OCI-LY1 (cell line): ENCODE measurements at regions not wholly inside any gene's neighbourhood (a gene's known extent, or its start where the extent isn't known, plus 50 kb on each side); places are given as distances from the start of the nearest gene placed in this dataset.

Experiments
- H2AFZ ChIP-seq: fragments of 200-600 bp; sonication (generic), shearing (Covaris generic); 2 replicates; pipeline ENCODE4 v1.6.0; 2014; ENCODE audit warnings: antibody characterized with exemption, mild to moderate bottlenecking, low read length
- H3F3A ChIP-seq: fragments of 200-600 bp; sonication (generic), shearing (Covaris generic); 2 replicates; pipeline ENCODE4 v1.6.0; 2014; ENCODE audit warnings: mild to moderate bottlenecking, antibody characterized with exemption, low read length, moderate library complexity; ENCODE audit not compliant: insufficient read depth
- H3K27ac ChIP-seq: fragments of 200-600 bp; sonication (generic); 2 replicates; pipeline ENCODE4 v1.5.1; 2014; ENCODE audit warnings: low read length, mixed run types, mild to moderate bottlenecking, low read depth; ENCODE audit not compliant: poor library complexity, severe bottlenecking
- H3K27me3 ChIP-seq: fragments of 200-600 bp; sonication (generic); 2 replicates; pipeline ENCODE4 v1.6.0; 2014; ENCODE audit warnings: antibody characterized with exemption, mild to moderate bottlenecking, low read length, moderate library complexity; ENCODE audit not compliant: insufficient read depth
- H3K36me3 ChIP-seq: fragments of 200-600 bp; sonication (generic); 2 replicates; pipeline ENCODE4 v1.6.1; 2014; ENCODE audit warnings: mild to moderate bottlenecking, antibody characterized with exemption, low read length, moderate library complexity, mixed read lengths; ENCODE audit not compliant: insufficient read depth
- H3K4me1 ChIP-seq: fragments of 200-600 bp; sonication (generic); 2 replicates; pipeline ENCODE4 v1.5.1; 2014; ENCODE audit warnings: mild to moderate bottlenecking, low read length, moderate library complexity; ENCODE audit not compliant: insufficient read depth, severe bottlenecking
- H3K4me2 ChIP-seq: fragments of 200-600 bp; sonication (generic), shearing (Covaris generic); 2 replicates; pipeline ENCODE4 v1.6.1; 2014; ENCODE audit warnings: low read length
- H3K4me3 ChIP-seq: fragments of 200-600 bp; sonication (generic); 2 replicates; pipeline ENCODE4 v1.5.1; 2014; ENCODE audit warnings: low read length, low read depth, mild to moderate bottlenecking, mixed read lengths; ENCODE audit not compliant: poor library complexity, severe bottlenecking
- H3K79me2 ChIP-seq: fragments of 200-600 bp; shearing (Covaris generic); 2 replicates; pipeline ENCODE4 v1.6.1; 2016; ENCODE audit warnings: mixed run types, low read length, mixed read lengths; ENCODE audit not compliant: insufficient read depth
- H3K9ac ChIP-seq: fragments of 200-600 bp; sonication (generic), shearing (Covaris generic); 2 replicates; pipeline ENCODE4 v1.6.1; 2014; ENCODE audit warnings: mild to moderate bottlenecking, low read length, mixed read lengths
- H3K9me2 ChIP-seq: fragments of 200-600 bp; sonication (generic), shearing (Covaris generic); 2 replicates; pipeline ENCODE4 v1.6.1; 2014; ENCODE audit warnings: low read depth, mild to moderate bottlenecking, low read length, mixed read lengths
- H3K9me3 ChIP-seq: fragments of 200-600 bp; shearing (Covaris generic); 2 replicates; pipeline ENCODE4 v1.6.1; 2014; ENCODE audit warnings: low read length, mixed read lengths
- H4K20me1 ChIP-seq: fragments of 200-600 bp; sonication (generic), shearing (Covaris generic); 2 replicates; pipeline ENCODE4 v1.6.0; 2016; ENCODE audit warnings: mild to moderate bottlenecking, low read length; ENCODE audit not compliant: insufficient read depth
- EZH2 ChIP-seq: fragments of 200-600 bp; sonication (generic), shearing (Covaris generic); IDR thresholded peaks from 2 replicates; pipeline ENCODE4 v1.8.0; 2017; ENCODE audit warnings: borderline replicate concordance, mixed run types, mild to moderate bottlenecking, antibody characterized with exemption, low read length, moderate library complexity, mixed read lengths
- TF ChIP-seq, protein P1 (sequence below): fragments of 200-600 bp; sonication (generic), shearing (Covaris generic); IDR thresholded peaks from 2 replicates; pipeline ENCODE4 v1.5.1; 2017; ENCODE audit warnings: mild to moderate bottlenecking, antibody characterized with exemption, low read length, moderate library complexity, mixed read lengths

DNA sequence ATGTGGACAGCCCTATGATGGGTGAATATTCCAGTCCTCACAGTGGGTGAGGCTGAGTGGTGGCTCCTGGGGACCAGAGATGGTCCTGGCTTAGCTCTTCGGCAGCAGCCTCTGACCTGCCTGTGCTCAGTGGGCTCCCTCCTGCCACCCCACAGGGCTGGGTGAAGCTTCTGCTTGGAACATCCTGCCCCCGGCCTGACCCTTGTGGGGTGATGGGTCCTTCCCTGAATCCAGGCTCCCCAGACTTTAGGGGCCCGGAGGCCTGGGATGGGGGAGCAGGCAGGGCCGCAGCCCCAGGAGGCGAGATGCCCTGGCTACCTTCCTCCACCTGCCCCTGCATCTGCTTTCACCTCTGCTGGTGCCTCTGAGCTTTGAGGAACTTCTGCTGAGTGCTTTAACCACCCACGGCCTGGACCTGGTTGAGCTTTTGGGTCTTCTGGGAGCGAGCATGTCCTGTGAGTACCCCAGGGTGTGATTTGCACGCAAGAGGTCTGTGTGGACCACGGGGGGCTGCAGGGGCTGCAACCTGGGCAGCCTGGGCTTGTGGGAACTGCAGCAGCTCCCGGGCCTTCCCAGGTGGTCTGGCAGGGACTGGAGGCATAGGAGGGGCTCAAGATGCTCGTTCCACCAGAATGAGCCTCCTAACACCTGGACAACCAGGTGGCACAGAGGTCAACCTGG is 159.5 kb downstream of the KIF26A start:
- no peaks in the 10 kb centered on the region for H4K20me1 ChIP-seq
- no peaks in the 10 kb centered on the region for H3K9me3 ChIP-seq
- H2AFZ ChIP-seq, result no peak overlapping the region
- no peak overlapping the region for H3K4me2 ChIP-seq
- 0 out of 2 replicates have a peak, but pooled peaks cover 5% of the 10 kb centered on the region for H3K27me3 ChIP-seq
- no peaks in the 10 kb centered on the region for H3K9me2 ChIP-seq
- no peaks in the 10 kb centered on the region for H3K36me3 ChIP-seq
- no peak overlapping the region for H3K9ac ChIP-seq
- H3K4me3 ChIP-seq, result no peak overlapping the region
- no peaks in the 10 kb centered on the region for H3K4me1 ChIP-seq
- no peaks in the 10 kb centered on the region for H3F3A ChIP-seq
- no peaks in the 10 kb centered on the region for H3K79me2 ChIP-seq
- no peak overlapping the region for H3K27ac ChIP-seq
- no peak for TF ChIP-seq EZH2
- TF ChIP-seq, protein P1, sequence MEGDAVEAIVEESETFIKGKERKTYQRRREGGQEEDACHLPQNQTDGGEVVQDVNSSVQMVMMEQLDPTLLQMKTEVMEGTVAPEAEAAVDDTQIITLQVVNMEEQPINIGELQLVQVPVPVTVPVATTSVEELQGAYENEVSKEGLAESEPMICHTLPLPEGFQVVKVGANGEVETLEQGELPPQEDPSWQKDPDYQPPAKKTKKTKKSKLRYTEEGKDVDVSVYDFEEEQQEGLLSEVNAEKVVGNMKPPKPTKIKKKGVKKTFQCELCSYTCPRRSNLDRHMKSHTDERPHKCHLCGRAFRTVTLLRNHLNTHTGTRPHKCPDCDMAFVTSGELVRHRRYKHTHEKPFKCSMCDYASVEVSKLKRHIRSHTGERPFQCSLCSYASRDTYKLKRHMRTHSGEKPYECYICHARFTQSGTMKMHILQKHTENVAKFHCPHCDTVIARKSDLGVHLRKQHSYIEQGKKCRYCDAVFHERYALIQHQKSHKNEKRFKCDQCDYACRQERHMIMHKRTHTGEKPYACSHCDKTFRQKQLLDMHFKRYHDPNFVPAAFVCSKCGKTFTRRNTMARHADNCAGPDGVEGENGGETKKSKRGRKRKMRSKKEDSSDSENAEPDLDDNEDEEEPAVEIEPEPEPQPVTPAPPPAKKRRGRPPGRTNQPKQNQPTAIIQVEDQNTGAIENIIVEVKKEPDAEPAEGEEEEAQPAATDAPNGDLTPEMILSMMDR, result no peak

DNA sequence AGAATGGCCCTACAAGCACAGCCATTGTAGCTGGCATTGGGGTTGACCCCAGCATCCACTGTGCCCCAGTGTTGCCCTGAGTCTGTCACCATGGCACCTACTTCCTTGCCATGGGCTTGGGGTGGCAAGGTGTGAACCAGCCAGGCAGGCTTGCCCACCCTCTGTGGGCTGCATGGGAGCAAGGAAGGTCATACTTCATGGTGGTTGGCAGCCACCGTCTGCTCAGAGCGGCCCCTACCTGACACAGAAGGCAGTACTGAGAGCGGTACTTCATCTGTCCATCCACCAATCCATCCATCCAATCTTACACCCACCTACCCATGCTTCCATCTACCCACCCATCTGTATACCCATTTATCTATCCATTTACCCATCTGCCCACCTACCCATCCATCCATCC is 160.1 kb downstream of the KIF26A start:
- Histone ChIP-seq H2AFZ (no peak overlapping the region), H3K9me3 (no peaks in the 10 kb centered on the region), H3K9me2 (no peaks in the 10 kb centered on the region), H3K79me2 (no peaks in the 10 kb centered on the region), H3K9ac (no peak overlapping the region), H3K4me3 (no peak overlapping the region), H3K27me3 (0 out of 2 replicates have a peak, but pooled peaks cover 11% of the 10 kb centered on the region), H3K4me1 (no peaks in the 10 kb centered on the region), H4K20me1 (no peaks in the 10 kb centered on the region), H3F3A (no peaks in the 10 kb centered on the region), H3K27ac (no peak overlapping the region), H3K4me2 (no peak overlapping the region), H3K36me3 (no peaks in the 10 kb centered on the region)
- no peak for TF ChIP-seq EZH2
- TF ChIP-seq, protein P1, result no peak

DNA sequence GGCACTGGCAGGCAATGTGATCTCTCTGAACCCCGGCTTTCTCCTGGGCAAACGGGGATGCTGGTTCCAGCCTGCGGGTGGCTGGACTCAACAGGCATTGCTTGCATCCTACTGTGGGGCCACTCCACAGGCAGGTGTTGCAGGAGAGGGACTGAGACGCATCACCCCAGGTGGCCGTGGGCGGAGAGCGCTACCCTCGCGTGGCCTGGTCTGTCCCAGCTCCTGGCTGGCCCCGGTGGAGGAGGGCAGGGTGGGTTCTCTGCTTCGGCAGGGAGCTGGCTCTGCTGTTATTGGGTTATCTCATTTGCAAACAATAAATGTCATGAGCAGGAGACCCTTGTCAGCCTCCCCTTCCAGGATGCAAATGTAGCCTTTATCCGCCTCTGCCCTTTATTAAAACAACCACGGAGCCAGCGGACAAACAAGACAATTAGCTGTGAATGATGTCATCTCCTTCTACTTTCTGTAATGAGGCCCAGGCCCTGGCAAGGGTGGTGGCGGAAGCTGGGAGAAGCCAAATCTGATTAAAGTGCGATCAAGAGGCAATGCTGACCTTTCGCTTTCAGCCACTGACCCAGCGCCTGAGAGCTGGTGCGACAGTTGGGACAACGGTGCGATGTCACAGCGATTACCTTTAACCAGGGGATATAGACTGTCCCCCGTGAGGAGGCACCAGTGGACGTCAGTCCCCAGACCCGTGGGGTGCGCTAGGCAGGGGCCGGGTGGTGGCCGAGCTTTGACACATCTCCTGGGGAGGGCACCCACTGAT is 161.8 kb downstream of the KIF26A start:
- Histone ChIP-seq H3F3A (no peaks in the 10 kb centered on the region), H3K4me1 (no peaks in the 10 kb centered on the region), H3K9me2 (no peaks in the 10 kb centered on the region), H2AFZ (no peak overlapping the region), H3K9ac (no peak overlapping the region), H3K36me3 (no peaks in the 10 kb centered on the region), H3K4me2 (no peak overlapping the region), H3K27ac (no peak overlapping the region), H3K27me3 (0 out of 2 replicates have a peak, but pooled peaks cover 14% of the 10 kb centered on the region), H3K4me3 (no peak overlapping the region), H3K79me2 (no peaks in the 10 kb centered on the region), H4K20me1 (no peaks in the 10 kb centered on the region), H3K9me3 (no peaks in the 10 kb centered on the region)
- TF ChIP-seq, protein P1, result no peak
- TF ChIP-seq EZH2, result no peak
